ENCODE measurements at regions not wholly inside any gene's neighbourhood (a gene's known extent, or its start where the extent isn't known, plus 50 kb on each side); places are given as distances from the start of the nearest gene placed in this dataset.

DNA sequence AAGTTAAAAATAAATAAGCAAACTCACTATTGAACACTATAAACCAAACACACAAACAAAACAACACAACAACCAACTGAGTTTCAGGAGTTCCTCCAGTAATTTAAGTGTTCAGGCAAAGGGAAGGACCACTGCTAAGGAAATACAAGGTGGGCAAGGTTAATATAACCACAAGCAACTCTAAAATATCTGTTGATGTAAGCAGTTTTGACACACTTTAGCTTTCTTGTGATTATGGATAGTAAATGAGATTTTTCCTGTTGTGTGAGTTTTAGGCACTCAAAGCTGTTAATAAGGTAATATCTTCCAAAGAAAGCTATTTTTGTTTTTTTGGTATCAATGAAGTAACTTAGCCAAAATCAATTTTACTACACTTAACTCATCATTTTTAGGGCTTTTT is 839.1 kb upstream of the FOXG1 start:
- no peaks in the 10 kb centered on the region for H3K36me3 ChIP-seq (ENCODE audit: control insufficient read depth, insufficient read depth, low read length)
- H3K4me3 ChIP-seq (ENCODE audit: low read depth, low read length), result no peak overlapping the region
- H3K27me3 ChIP-seq (ENCODE audit: control insufficient read depth, insufficient read depth, low read length), result no peaks in the 10 kb centered on the region
- no peaks in the 10 kb centered on the region for H3K9me3 ChIP-seq (ENCODE audit: control insufficient read depth, insufficient read depth, low read length)
- no peak overlapping the region for H3K27ac ChIP-seq (ENCODE audit: low read depth, low read length)
- DNase-seq (ENCODE audit: low read depth in 4 of 6, low spot score in 6 of 6), result no peak
- H3K4me1 ChIP-seq (ENCODE audit: control insufficient read depth, insufficient read depth, low read length), result no peaks in the 10 kb centered on the region

DNA sequence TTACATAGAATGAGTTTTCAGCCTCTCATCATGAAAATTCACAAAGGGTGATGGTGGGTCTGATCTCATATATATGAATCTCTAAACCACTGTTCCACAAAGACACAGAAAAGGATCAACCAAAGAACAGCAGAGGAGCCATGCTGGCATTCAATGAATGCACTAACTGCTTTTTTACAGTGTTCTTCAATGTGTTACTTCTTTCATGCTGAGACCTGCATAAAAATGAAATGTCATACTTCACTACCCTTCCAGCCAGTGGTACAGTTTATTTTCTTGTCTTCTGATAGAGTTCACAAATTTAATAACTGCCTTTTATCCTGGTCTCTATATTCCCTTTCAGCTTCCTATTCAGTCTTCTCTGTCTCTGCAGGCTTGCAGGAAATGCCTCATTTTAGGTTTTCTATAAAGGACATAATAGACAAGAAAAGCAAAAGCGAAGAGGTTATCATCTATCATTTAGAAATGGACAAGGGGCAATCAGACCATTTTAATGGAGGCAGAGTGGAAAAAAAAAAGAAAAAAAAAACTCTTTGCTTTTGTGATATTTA is 836.7 kb upstream of the FOXG1 start:
- H3K27ac ChIP-seq (ENCODE audit: low read depth, low read length), result no peak overlapping the region
- H3K27me3 ChIP-seq (ENCODE audit: control insufficient read depth, insufficient read depth, low read length), result no peaks in the 10 kb centered on the region
- WGBS (ENCODE audit: insufficient coverage), result no CpG with 5 or more reads among the region's 1 CpG
- no peaks in the 10 kb centered on the region for H3K4me1 ChIP-seq (ENCODE audit: control insufficient read depth, insufficient read depth, low read length)
- no peaks in the 10 kb centered on the region for H3K36me3 ChIP-seq (ENCODE audit: control insufficient read depth, insufficient read depth, low read length)
- no peak overlapping the region for H3K4me3 ChIP-seq (ENCODE audit: low read depth, low read length)
- no peaks in the 10 kb centered on the region for H3K9me3 ChIP-seq (ENCODE audit: control insufficient read depth, insufficient read depth, low read length)
- peak in 2 of 6 donors; percentile 12 to 64 for DNase-seq (ENCODE audit: low read depth in 4 of 6, low spot score in 6 of 6)

DNA sequence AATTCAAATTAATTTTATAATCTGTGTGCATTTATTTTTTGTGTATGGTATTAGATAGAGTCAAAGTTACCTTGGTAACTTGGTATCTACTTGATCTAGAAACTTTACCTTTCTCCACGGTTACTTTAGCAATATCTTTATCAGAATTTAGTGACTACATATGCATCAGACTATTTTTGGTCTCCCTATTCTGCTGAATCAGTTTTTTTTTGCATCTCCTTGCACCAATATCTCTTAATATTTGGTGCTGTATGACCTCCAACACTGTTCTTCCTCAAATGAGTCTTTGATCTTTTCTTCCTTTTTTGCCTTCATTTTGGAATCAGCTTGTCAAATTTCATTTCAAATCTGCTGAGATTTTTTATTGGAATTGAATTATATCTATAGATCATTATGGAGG is 828.2 kb upstream of the FOXG1 start:
- H3K9me3 ChIP-seq (ENCODE audit: control insufficient read depth, insufficient read depth, low read length), result no peaks in the 10 kb centered on the region
- H3K27ac ChIP-seq (ENCODE audit: low read depth, low read length), result no peak overlapping the region
- H3K27me3 ChIP-seq (ENCODE audit: control insufficient read depth, insufficient read depth, low read length), result no peaks in the 10 kb centered on the region
- H3K4me3 ChIP-seq (ENCODE audit: low read depth, low read length), result no peak overlapping the region
- no CpG with 5 or more reads among the region's 1 CpG for WGBS (ENCODE audit: insufficient coverage)
- H3K4me1 ChIP-seq (ENCODE audit: control insufficient read depth, insufficient read depth, low read length), result no peaks in the 10 kb centered on the region
- DNase-seq (ENCODE audit: low read depth in 4 of 6, low spot score in 6 of 6), result no peak
- no peaks in the 10 kb centered on the region for H3K36me3 ChIP-seq (ENCODE audit: control insufficient read depth, insufficient read depth, low read length)

DNA sequence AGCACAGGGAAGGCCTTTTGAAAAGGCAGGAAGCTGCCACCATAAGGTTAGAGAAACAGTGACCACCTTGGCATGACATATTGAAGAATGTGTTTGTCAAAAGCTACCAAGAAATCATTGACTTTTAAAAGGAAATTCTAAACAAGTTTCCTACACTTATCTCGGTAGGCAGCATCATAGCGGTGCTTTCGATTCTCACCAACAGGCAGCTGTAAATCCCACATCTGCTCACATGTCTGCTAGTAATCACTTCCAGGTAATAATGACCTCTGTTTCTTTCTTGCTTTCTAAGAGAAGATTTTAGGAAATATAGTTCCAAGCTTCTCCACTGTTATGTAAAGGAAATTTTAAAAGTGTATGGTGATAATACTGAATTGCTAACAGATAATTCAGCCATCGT is 821.1 kb upstream of the FOXG1 start:
- H3K4me1 ChIP-seq (ENCODE audit: control insufficient read depth, insufficient read depth, low read length), result no peaks in the 10 kb centered on the region
- no CpG with 5 or more reads among the region's 4 CpGs for WGBS (ENCODE audit: insufficient coverage)
- H3K27ac ChIP-seq (ENCODE audit: low read depth, low read length), result no peak overlapping the region
- no peaks in the 10 kb centered on the region for H3K27me3 ChIP-seq (ENCODE audit: control insufficient read depth, insufficient read depth, low read length)
- no peak overlapping the region for H3K4me3 ChIP-seq (ENCODE audit: low read depth, low read length)
- DNase-seq (ENCODE audit: low read depth in 4 of 6, low spot score in 6 of 6), result no peak
- H3K9me3 ChIP-seq (ENCODE audit: control insufficient read depth, insufficient read depth, low read length), result no peaks in the 10 kb centered on the region
- H3K36me3 ChIP-seq (ENCODE audit: control insufficient read depth, insufficient read depth, low read length), result no peaks in the 10 kb centered on the region

DNA sequence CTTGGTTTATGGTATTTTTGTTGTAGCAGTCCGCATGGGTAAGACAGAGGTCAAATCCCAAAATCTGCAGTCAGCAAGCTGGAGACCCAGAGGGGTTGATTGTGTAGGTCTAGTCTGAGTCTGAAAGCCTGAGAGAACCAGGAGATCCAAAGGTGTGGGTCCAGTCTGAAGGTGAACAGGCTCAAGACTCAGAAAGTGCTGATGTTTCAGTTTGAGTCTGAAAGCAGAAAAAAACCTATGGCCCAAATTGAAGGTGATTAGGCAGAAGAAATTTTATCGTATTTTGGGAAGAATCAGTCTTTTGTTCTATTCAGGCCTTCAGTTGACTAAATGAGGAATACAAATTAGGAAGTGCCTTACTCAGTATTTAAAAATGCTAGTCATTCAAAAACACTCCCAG is 807.8 kb upstream of the FOXG1 start:
- no peak overlapping the region for H3K4me3 ChIP-seq (ENCODE audit: low read depth, low read length)
- H3K27ac ChIP-seq (ENCODE audit: low read depth, low read length), result no peak overlapping the region
- H3K4me1 ChIP-seq (ENCODE audit: control insufficient read depth, insufficient read depth, low read length), result no peaks in the 10 kb centered on the region
- DNase-seq (ENCODE audit: low read depth in 4 of 6, low spot score in 6 of 6), result no peak
- 100% methylated on average over 1 of the region's 2 CpGs for WGBS (ENCODE audit: insufficient coverage)
- H3K9me3 ChIP-seq (ENCODE audit: control insufficient read depth, insufficient read depth, low read length), result peaks cover 1% of the 10 kb centered on the region
- H3K27me3 ChIP-seq (ENCODE audit: control insufficient read depth, insufficient read depth, low read length), result no peaks in the 10 kb centered on the region
- no peaks in the 10 kb centered on the region for H3K36me3 ChIP-seq (ENCODE audit: control insufficient read depth, insufficient read depth, low read length)

DNA sequence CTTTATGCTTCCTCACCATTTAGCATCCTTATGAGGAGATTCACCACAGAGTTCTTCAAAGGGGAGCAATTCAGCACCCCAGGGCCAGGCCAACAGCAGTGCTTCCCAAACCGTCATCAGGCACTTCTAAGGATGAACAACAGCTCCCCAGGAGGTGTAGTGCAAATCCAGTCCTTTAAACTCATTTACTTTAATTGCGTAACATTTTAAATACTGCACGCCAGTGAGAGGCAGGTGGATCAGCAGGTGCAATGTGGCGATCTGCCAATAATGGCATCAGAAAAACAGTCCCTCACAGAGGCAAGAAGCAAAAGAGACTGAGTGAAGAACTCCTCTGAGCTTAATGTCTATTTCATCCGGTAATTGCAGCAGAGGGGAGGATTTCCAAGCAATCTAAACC is 770.9 kb upstream of the FOXG1 start:
- peak; percentile 7 to 91 (median 21) for DNase-seq (ENCODE audit: low read depth in 4 of 6, low spot score in 6 of 6)
- no peaks in the 10 kb centered on the region for H3K9me3 ChIP-seq (ENCODE audit: control insufficient read depth, insufficient read depth, low read length)
- H3K36me3 ChIP-seq (ENCODE audit: control insufficient read depth, insufficient read depth, low read length), result no peaks in the 10 kb centered on the region
- H3K4me3 ChIP-seq (ENCODE audit: low read depth, low read length), result no peak overlapping the region
- H3K27ac ChIP-seq (ENCODE audit: low read depth, low read length), result no peak overlapping the region
- 53% methylated on average over 3 of the region's 5 CpGs for WGBS (ENCODE audit: insufficient coverage)
- H3K4me1 ChIP-seq (ENCODE audit: control insufficient read depth, insufficient read depth, low read length), result peaks cover 3% of the 10 kb centered on the region
- no peaks in the 10 kb centered on the region for H3K27me3 ChIP-seq (ENCODE audit: control insufficient read depth, insufficient read depth, low read length)

DNA sequence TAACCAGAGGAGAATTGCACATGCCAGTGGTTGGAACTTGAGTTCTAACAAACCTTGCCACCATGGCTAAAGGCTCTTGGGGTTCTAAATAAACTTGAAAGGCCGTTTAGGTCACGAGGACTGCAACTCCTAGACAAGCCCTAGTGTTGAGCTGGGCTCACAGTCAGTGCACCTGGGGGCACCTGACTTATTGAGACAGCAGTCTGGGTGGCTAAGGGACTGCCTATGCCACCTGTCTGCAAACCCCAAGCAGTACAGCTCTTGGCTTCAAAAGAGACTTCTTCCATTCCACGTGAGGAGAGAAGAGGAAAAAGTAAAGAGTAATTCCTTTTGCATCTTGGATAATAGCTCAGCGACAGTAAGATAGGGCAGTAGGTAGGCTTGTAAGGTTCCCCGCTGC is 765.6 kb upstream of the FOXG1 start:
- peaks cover 3% of the 10 kb centered on the region for H3K9me3 ChIP-seq (ENCODE audit: control insufficient read depth, insufficient read depth, low read length)
- DNase-seq (ENCODE audit: low read depth in 4 of 6, low spot score in 6 of 6), result no peak
- no peaks in the 10 kb centered on the region for H3K36me3 ChIP-seq (ENCODE audit: control insufficient read depth, insufficient read depth, low read length)
- H3K27me3 ChIP-seq (ENCODE audit: control insufficient read depth, insufficient read depth, low read length), result no peaks in the 10 kb centered on the region
- H3K4me1 ChIP-seq (ENCODE audit: control insufficient read depth, insufficient read depth, low read length), result no peaks in the 10 kb centered on the region
- WGBS (ENCODE audit: insufficient coverage), result 89% methylated on average over 5 of the region's 5 CpGs
- no peak overlapping the region for H3K4me3 ChIP-seq (ENCODE audit: low read depth, low read length)
- no peak overlapping the region for H3K27ac ChIP-seq (ENCODE audit: low read depth, low read length)

DNA sequence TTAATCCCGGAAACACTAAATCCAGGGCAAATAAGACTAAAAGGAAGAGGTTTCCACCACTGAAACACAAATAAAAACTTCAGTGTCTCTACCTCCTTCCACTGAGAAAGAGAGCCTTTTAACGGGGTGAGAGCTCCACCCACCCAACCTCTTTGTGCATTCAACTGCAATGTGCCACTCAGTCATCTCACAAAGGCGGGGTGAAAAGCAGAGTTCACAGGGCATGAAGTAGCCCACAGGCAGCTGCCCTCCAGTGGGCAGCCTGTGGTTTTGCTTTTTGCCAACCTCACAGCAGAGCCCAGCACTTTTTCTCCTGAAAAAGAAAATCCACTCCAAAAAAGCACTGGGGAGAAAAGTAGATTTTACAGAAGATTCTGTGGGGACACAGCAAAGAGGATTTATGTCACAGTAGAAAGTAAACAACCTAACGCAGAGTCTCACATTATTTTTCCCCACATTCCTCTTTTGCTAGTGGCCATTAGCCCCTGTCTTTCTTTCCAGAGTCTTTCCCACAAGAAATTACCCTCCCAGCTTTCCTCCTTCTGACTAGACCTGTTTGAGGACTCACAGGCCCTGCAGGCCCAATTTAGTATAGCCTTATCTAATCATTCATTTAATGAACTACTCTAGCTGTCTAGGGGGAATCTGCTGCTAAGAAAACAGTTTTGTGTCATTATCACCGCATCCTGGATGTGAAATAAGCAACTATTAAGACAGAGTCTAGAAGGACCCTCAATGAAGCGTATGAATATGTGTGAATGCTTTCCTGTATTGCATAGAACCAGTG is 753.8 kb upstream of the FOXG1 start:
- 60% methylated on average over 4 of the region's 6 CpGs for WGBS (ENCODE audit: insufficient coverage)
- Histone ChIP-seq H3K27ac (ENCODE audit: low read depth, low read length) (no peak overlapping the region), H3K4me3 (ENCODE audit: low read depth, low read length) (no peak overlapping the region), H3K4me1 (ENCODE audit: control insufficient read depth, insufficient read depth, low read length) (no peaks in the 10 kb centered on the region), H3K9me3 (ENCODE audit: control insufficient read depth, insufficient read depth, low read length) (no peaks in the 10 kb centered on the region), H3K27me3 (ENCODE audit: control insufficient read depth, insufficient read depth, low read length) (no peaks in the 10 kb centered on the region), H3K36me3 (ENCODE audit: control insufficient read depth, insufficient read depth, low read length) (no peaks in the 10 kb centered on the region)
- DNase-seq (ENCODE audit: low read depth in 4 of 6, low spot score in 6 of 6), result no peak

DNA sequence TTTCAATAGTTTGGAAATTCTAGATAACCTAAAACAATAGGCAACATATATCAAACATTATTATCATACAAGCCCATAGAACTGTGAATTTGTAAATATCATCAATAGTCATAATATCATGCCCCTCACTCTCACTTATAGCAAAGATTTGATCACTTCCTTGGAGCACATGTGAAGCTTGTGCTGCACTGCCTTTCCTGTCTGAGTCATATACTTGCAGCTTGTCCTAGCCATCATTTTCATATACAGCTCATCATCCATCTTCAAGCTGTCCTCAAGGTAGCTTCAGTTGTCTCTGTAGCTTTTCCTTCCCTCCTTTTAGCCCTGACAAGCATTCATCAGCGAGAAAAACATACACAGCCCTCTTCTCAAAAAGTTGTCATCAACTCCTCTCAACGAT is 746.5 kb upstream of the FOXG1 start:
- no peak overlapping the region for H3K4me3 ChIP-seq (ENCODE audit: low read depth, low read length)
- no peaks in the 10 kb centered on the region for H3K4me1 ChIP-seq (ENCODE audit: control insufficient read depth, insufficient read depth, low read length)
- H3K27ac ChIP-seq (ENCODE audit: low read depth, low read length), result no peak overlapping the region
- WGBS (ENCODE audit: insufficient coverage), result 84% methylated on average over 2 of the region's 2 CpGs
- no peaks in the 10 kb centered on the region for H3K9me3 ChIP-seq (ENCODE audit: control insufficient read depth, insufficient read depth, low read length)
- H3K36me3 ChIP-seq (ENCODE audit: control insufficient read depth, insufficient read depth, low read length), result no peaks in the 10 kb centered on the region
- H3K27me3 ChIP-seq (ENCODE audit: control insufficient read depth, insufficient read depth, low read length), result no peaks in the 10 kb centered on the region
- no peak for DNase-seq (ENCODE audit: low read depth in 4 of 6, low spot score in 6 of 6)

DNA sequence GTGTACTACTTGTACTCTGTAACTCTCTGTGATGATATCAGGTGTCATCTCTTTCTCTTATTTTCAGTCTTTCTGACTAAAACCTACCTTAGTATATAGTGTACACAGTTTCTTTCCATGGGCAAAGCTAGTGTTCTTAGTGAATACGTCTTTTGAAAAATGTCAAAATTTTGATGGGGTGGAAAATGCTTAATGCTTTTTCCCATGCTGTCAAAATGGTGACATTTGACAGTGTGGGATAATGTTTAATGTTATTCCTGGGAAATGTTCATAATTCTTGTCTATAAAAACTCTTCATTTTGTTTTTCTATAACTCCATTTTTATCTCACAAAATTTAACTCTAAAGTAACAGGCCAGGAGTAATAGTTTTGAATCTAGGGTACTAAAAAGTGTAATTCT is 742.7 kb upstream of the FOXG1 start:
- Histone ChIP-seq H3K4me1 (ENCODE audit: control insufficient read depth, insufficient read depth, low read length) (no peaks in the 10 kb centered on the region), H3K27me3 (ENCODE audit: control insufficient read depth, insufficient read depth, low read length) (no peaks in the 10 kb centered on the region), H3K36me3 (ENCODE audit: control insufficient read depth, insufficient read depth, low read length) (no peaks in the 10 kb centered on the region), H3K9me3 (ENCODE audit: control insufficient read depth, insufficient read depth, low read length) (no peaks in the 10 kb centered on the region), H3K27ac (ENCODE audit: low read depth, low read length) (no peak overlapping the region), H3K4me3 (ENCODE audit: low read depth, low read length) (no peak overlapping the region)
- no CpG with 5 or more reads among the region's 1 CpG for WGBS (ENCODE audit: insufficient coverage)
- DNase-seq (ENCODE audit: low read depth in 4 of 6, low spot score in 6 of 6), result no peak

Measured in spinal cord (tissue), 9 donors.